ENCODE measurements at regions not wholly inside any gene's neighbourhood (a gene's known extent, or its start where the extent isn't known, plus 50 kb on each side); places are given as distances from the start of the nearest gene placed in this dataset.

GRCh38 chr5:135185481-135186065, 151.5 kb upstream of the PITX1 start:
- TF ChIP-seq, protein P1, sequence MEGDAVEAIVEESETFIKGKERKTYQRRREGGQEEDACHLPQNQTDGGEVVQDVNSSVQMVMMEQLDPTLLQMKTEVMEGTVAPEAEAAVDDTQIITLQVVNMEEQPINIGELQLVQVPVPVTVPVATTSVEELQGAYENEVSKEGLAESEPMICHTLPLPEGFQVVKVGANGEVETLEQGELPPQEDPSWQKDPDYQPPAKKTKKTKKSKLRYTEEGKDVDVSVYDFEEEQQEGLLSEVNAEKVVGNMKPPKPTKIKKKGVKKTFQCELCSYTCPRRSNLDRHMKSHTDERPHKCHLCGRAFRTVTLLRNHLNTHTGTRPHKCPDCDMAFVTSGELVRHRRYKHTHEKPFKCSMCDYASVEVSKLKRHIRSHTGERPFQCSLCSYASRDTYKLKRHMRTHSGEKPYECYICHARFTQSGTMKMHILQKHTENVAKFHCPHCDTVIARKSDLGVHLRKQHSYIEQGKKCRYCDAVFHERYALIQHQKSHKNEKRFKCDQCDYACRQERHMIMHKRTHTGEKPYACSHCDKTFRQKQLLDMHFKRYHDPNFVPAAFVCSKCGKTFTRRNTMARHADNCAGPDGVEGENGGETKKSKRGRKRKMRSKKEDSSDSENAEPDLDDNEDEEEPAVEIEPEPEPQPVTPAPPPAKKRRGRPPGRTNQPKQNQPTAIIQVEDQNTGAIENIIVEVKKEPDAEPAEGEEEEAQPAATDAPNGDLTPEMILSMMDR (IDR thresholded peaks at IDR 0.05) = no peak
- TF ChIP-seq POLR2A (IDR thresholded peaks at IDR 0.05) = no peak
- Histone ChIP-seq H3K4me1 (no peaks in the 10 kb centered on the region), H3K36me3 (no peaks in the 10 kb centered on the region), H3K27ac (no peak overlapping the region), H3K4me3 (no peak overlapping the region), H3K27me3 (no peaks in the 10 kb centered on the region), H3K9me3 (no peaks in the 10 kb centered on the region)
- intact Hi-C loops (cut with DNase I) = no loop called here
- no peak for DNase-seq
- 56% methylated on average over 1 of the region's 6 CpGs for WGBS (ENCODE audit: insufficient coverage, low coverage, low lambda C conversion rate, missing lambda C conversion rate)
- no peak for ATAC-seq

DNA sequence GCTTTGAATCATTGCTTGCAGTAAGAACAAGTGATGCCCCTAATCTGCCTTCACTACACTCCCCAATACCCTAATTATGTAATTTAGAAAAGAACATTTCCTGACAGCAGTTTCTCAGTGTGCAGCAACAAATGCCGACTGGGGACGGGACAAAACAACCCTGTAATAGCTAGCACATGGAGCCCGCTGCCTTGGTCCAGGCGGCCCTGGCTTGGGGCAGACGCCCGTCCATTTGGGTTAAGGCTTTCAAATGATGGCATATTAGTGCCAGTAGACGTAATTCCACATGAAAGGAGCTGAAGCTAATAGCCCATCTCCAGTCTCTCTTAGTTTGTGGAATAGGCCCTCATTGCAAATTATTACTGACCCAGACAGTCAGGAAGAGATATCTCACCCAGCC, 150.6 kb upstream of the PITX1 start:
- intact Hi-C loops (cut with DNase I) = no loop called here

DNA sequence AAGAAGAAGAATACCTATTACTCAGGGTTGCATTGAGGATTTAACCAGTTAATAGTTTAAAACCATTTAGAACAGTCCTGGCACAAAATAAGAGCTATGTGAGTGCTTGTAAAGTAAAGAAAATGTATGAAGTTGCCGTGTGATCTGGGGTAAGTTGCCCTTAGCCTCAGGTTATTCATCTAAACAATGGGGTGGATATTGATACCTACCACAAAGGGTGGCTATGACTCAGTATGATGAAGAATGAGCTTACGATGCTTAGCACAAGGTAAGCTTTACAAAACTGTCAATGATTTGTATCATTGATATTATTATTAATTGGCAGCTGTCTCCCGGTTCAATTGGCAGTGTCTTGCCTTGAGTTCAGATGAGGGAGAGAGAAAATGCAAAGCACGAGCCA, 149.4 kb upstream of the PITX1 start:
- no peak for ATAC-seq
- no peak overlapping the region for H3K27ac ChIP-seq
- TF ChIP-seq, protein P1 (IDR thresholded peaks at IDR 0.05) = no peak
- no peak for TF ChIP-seq POLR2A (IDR thresholded peaks at IDR 0.05)
- intact Hi-C loops (cut with DNase I) = no loop called here
- no peak for DNase-seq
- H3K4me3 ChIP-seq = no peak overlapping the region
- H3K4me1 ChIP-seq = no peaks in the 10 kb centered on the region
- H3K36me3 ChIP-seq = no peaks in the 10 kb centered on the region
- no peaks in the 10 kb centered on the region for H3K27me3 ChIP-seq
- 94% methylated on average over 3 of the region's 4 CpGs for WGBS (ENCODE audit: insufficient coverage, low coverage, low lambda C conversion rate, missing lambda C conversion rate)
- no peaks in the 10 kb centered on the region for H3K9me3 ChIP-seq

More for the DNA sequence above, 150.6 kb upstream of the PITX1 start:
- Histone ChIP-seq H3K4me3 (no peak overlapping the region), H3K36me3 (no peaks in the 10 kb centered on the region), H3K4me1 (no peaks in the 10 kb centered on the region), H3K27me3 (no peaks in the 10 kb centered on the region), H3K27ac (no peak overlapping the region), H3K9me3 (no peaks in the 10 kb centered on the region)
- no peak for DNase-seq
- WGBS (ENCODE audit: insufficient coverage, low coverage, low lambda C conversion rate, missing lambda C conversion rate) = 87% methylated on average over 3 of the region's 7 CpGs
- ATAC-seq = no peak
- TF ChIP-seq, protein P1 (IDR thresholded peaks at IDR 0.05) = no peak
- no peak for TF ChIP-seq POLR2A (IDR thresholded peaks at IDR 0.05)

DNA sequence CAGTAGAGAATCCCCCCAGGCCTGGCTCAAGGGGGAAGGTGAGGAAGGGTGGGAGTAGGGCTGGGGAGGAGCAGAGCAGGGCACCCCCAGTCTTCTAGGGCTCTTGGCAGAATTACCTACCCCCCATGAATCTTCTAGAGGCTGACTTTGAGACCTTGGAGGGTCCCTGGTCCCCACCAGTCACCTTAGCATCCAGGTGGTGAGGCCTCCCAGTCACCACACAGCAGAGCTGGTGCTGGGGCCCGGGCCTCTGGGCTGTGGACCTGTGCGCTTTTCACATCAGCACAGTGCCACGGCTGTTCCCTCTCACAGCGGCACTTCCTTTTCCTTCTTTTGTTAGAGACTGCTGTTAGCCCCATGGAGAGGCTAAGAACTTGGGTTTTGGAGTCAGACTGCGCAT, 148.6 kb upstream of the PITX1 start:
- Histone ChIP-seq H3K9me3 (no peaks in the 10 kb centered on the region), H3K27ac (no peak overlapping the region), H3K36me3 (no peaks in the 10 kb centered on the region), H3K27me3 (no peaks in the 10 kb centered on the region), H3K4me3 (no peak overlapping the region), H3K4me1 (no peaks in the 10 kb centered on the region)
- TF ChIP-seq, protein P1 (IDR thresholded peaks at IDR 0.05) = no peak
- no peak for TF ChIP-seq POLR2A (IDR thresholded peaks at IDR 0.05)
- intact Hi-C loops (cut with DNase I) = no loop called here
- no peak for DNase-seq
- peak in 1 of 4 donors; percentile 26 for ATAC-seq
- WGBS (ENCODE audit: insufficient coverage, low coverage, low lambda C conversion rate, missing lambda C conversion rate) = no CpG with 5 or more reads among the region's 5 CpGs

GRCh38 chr5:135181653-135182052, 147.6 kb upstream of the PITX1 start:
- H3K27ac ChIP-seq = no peak overlapping the region
- WGBS (ENCODE audit: insufficient coverage, low coverage, low lambda C conversion rate, missing lambda C conversion rate) = 83% methylated on average over 2 of the region's 3 CpGs
- ATAC-seq = no peak
- no peak for DNase-seq
- H3K4me3 ChIP-seq = no peak overlapping the region
- intact Hi-C loops (cut with DNase I) = no loop called here
- H3K9me3 ChIP-seq = no peaks in the 10 kb centered on the region
- H3K4me1 ChIP-seq = no peaks in the 10 kb centered on the region
- H3K27me3 ChIP-seq = no peaks in the 10 kb centered on the region
- TF ChIP-seq, protein P1 (IDR thresholded peaks at IDR 0.05) = no peak
- no peak for TF ChIP-seq POLR2A (IDR thresholded peaks at IDR 0.05)
- no peaks in the 10 kb centered on the region for H3K36me3 ChIP-seq

Data from right lobe of liver (tissue), 6 donors.